ENCODE measurements at regions not wholly inside any gene's neighbourhood (a gene's known extent, or its start where the extent isn't known, plus 50 kb on each side); places are given as distances from the start of the nearest gene placed in this dataset.

- TF ChIP-seq, protein P1, sequence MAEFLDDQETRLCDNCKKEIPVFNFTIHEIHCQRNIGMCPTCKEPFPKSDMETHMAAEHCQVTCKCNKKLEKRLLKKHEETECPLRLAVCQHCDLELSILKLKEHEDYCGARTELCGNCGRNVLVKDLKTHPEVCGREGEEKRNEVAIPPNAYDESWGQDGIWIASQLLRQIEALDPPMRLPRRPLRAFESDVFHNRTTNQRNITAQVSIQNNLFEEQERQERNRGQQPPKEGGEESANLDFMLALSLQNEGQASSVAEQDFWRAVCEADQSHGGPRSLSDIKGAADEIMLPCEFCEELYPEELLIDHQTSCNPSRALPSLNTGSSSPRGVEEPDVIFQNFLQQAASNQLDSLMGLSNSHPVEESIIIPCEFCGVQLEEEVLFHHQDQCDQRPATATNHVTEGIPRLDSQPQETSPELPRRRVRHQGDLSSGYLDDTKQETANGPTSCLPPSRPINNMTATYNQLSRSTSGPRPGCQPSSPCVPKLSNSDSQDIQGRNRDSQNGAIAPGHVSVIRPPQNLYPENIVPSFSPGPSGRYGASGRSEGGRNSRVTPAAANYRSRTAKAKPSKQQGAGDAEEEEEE (CRISPR knock-in tag; IDR thresholded peaks at IDR 0.05; ENCODE audit: borderline replicate concordance) = no peak
- no peak for TF ChIP-seq ZNF382 (CRISPR knock-in tag; IDR thresholded peaks at IDR 0.05; ENCODE audit: borderline replicate concordance)
- no peak for TF ChIP-seq SSRP1 (CRISPR knock-in tag; IDR thresholded peaks at IDR 0.05)
- no peak for TF ChIP-seq NCOA1 (CRISPR knock-in tag; IDR thresholded peaks at IDR 0.05)
- no peak for TF ChIP-seq ZNF530 (CRISPR knock-in tag; IDR thresholded peaks at IDR 0.05; ENCODE audit: low read depth)
- TF ChIP-seq ZNF660 (CRISPR knock-in tag; IDR thresholded peaks at IDR 0.05; ENCODE audit: borderline replicate concordance, low read depth) = no peak
- no peak for TF ChIP-seq ZNF343 (CRISPR knock-in tag; IDR thresholded peaks at IDR 0.05)
- TF ChIP-seq ZNF879 (CRISPR knock-in tag; IDR thresholded peaks at IDR 0.05) = no peak
- TF ChIP-seq ZNF672 (CRISPR knock-in tag; IDR thresholded peaks at IDR 0.05) = no peak
- no peak for TF ChIP-seq KLF13 (CRISPR knock-in tag; IDR thresholded peaks at IDR 0.05)
- 0 out of 2 replicates have a peak, but pooled peaks have one; percentile 40 for TF ChIP-seq MXD4 (CRISPR knock-in tag; IDR thresholded peaks at IDR 0.05)
- no peak for TF ChIP-seq RBM22 (optimal IDR thresholded peaks at IDR 0.05; ENCODE audit: low read length)
- TF ChIP-seq, protein P2, sequence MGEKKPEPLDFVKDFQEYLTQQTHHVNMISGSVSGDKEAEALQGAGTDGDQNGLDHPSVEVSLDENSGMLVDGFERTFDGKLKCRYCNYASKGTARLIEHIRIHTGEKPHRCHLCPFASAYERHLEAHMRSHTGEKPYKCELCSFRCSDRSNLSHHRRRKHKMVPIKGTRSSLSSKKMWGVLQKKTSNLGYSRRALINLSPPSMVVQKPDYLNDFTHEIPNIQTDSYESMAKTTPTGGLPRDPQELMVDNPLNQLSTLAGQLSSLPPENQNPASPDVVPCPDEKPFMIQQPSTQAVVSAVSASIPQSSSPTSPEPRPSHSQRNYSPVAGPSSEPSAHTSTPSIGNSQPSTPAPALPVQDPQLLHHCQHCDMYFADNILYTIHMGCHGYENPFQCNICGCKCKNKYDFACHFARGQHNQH (CRISPR knock-in tag; IDR thresholded peaks at IDR 0.05) = no peak
- TF ChIP-seq RAD51 (IDR thresholded peaks at IDR 0.05; ENCODE audit: borderline replicate concordance) = no peak
- TF ChIP-seq, protein P3, sequence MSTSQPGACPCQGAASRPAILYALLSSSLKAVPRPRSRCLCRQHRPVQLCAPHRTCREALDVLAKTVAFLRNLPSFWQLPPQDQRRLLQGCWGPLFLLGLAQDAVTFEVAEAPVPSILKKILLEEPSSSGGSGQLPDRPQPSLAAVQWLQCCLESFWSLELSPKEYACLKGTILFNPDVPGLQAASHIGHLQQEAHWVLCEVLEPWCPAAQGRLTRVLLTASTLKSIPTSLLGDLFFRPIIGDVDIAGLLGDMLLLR (CRISPR knock-in tag; IDR thresholded peaks at IDR 0.05) = no peak
- TF ChIP-seq SOX6 (IDR thresholded peaks at IDR 0.05) = no peak
- peak; percentile 59 for TF ChIP-seq SOX6 (CRISPR knock-in tag; IDR thresholded peaks at IDR 0.05)
- TF ChIP-seq ZKSCAN5 (CRISPR knock-in tag; IDR thresholded peaks at IDR 0.05) = no peak
- no peak for TF ChIP-seq NFIC (IDR thresholded peaks at IDR 0.05; ENCODE audit: low read length)
- no peak for TF ChIP-seq PREB (CRISPR knock-in tag; IDR thresholded peaks at IDR 0.05)
- TF ChIP-seq, protein P4, sequence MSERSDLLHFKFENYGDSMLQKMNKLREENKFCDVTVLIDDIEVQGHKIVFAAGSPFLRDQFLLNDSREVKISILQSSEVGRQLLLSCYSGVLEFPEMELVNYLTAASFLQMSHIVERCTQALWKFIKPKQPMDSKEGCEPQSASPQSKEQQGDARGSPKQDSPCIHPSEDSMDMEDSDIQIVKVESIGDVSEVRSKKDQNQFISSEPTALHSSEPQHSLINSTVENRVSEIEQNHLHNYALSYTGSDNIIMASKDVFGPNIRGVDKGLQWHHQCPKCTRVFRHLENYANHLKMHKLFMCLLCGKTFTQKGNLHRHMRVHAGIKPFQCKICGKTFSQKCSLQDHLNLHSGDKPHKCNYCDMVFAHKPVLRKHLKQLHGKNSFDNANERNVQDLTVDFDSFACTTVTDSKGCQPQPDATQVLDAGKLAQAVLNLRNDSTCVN (CRISPR knock-in tag; IDR thresholded peaks at IDR 0.05; ENCODE audit: borderline replicate concordance) = no peak
- no peak for TF ChIP-seq ATF2 (CRISPR knock-in tag; IDR thresholded peaks at IDR 0.05)
- no peak for TF ChIP-seq POLR2AphosphoS2 (IDR thresholded peaks at IDR 0.05; ENCODE audit: low read depth, low read length)
- peak; percentile 24; the same call in 1 of the 2 replicates for TF ChIP-seq ZFY (CRISPR knock-in tag; IDR thresholded peaks at IDR 0.05)
Observed at GRCh38 chr5:135243556-135244285, 155.3 kb downstream of the MACROH2A1 start (continued).

All from HepG2 (cell line).